NB4 (cell line): ENCODE measurements at regions not wholly inside any gene's neighbourhood (a gene's known extent, or its start where the extent isn't known, plus 50 kb on each side); places are given as distances from the start of the nearest gene placed in this dataset.
"Not testable (repeated sequence)": the region's sequence is repeated elsewhere in the genome, so short reads cannot be mapped to it uniquely, and the experiment has no call there.

ENCODE experiments used
- DNase-seq: peaks from one replicate; pipeline ENCODE4 v3.0.0; 2010; ENCODE audit warnings: low read depth
- H3K4me3 ChIP-seq: one replicate; pipeline ENCODE4 v1.5.1; 2011; ENCODE audit warnings: mild to moderate bottlenecking, low read depth, low read length, moderate library complexity
- MYC ChIP-seq: IDR thresholded peaks from 2 replicates; pipeline ENCODE4 v1.6.1; 2011; ENCODE audit warnings: low read depth, low read length
- POLR2A ChIP-seq: IDR thresholded peaks from 2 replicates; pipeline ENCODE4 v1.6.1; 2011; ENCODE audit warnings: mild to moderate bottlenecking; ENCODE audit not compliant: insufficient read length; ENCODE audit errors: extremely low read depth
- TF ChIP-seq, protein P1 (sequence below): IDR thresholded peaks from one replicate; pipeline ENCODE4 v1.5.1; 2012; ENCODE audit warnings: low read depth, low read length
- TF ChIP-seq, protein P2 (sequence below): IDR thresholded peaks from 2 replicates; pipeline ENCODE4 v1.6.1; 2011; ENCODE audit warnings: low read depth, low read length

DNA sequence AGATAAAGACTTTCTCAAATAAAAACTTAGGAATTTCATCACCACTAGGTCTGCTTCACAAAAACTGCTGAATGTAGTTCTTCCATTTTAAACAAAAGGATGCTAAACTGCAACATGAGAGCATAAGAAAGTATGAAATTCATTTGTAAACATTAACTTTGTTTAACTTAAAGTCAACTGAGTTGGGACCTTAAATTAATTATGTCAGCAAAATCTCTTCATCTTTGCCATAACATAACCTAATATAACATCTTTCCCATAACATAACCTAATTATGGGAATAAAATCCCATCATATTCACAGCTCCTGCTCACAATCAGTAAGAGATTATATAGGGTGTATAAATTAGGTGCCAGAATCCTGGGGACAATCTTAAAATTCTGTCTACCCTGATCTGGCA is 78.8 kb upstream of the PCSK5 start:
- no peak for DNase-seq
- H3K4me3 ChIP-seq: no peak overlapping the region
- no peak for TF ChIP-seq MYC
- no peak for TF ChIP-seq POLR2A
- TF ChIP-seq, protein P1, sequence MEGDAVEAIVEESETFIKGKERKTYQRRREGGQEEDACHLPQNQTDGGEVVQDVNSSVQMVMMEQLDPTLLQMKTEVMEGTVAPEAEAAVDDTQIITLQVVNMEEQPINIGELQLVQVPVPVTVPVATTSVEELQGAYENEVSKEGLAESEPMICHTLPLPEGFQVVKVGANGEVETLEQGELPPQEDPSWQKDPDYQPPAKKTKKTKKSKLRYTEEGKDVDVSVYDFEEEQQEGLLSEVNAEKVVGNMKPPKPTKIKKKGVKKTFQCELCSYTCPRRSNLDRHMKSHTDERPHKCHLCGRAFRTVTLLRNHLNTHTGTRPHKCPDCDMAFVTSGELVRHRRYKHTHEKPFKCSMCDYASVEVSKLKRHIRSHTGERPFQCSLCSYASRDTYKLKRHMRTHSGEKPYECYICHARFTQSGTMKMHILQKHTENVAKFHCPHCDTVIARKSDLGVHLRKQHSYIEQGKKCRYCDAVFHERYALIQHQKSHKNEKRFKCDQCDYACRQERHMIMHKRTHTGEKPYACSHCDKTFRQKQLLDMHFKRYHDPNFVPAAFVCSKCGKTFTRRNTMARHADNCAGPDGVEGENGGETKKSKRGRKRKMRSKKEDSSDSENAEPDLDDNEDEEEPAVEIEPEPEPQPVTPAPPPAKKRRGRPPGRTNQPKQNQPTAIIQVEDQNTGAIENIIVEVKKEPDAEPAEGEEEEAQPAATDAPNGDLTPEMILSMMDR: no peak
- TF ChIP-seq, protein P2, sequence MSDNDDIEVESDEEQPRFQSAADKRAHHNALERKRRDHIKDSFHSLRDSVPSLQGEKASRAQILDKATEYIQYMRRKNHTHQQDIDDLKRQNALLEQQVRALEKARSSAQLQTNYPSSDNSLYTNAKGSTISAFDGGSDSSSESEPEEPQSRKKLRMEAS: no peak

DNA sequence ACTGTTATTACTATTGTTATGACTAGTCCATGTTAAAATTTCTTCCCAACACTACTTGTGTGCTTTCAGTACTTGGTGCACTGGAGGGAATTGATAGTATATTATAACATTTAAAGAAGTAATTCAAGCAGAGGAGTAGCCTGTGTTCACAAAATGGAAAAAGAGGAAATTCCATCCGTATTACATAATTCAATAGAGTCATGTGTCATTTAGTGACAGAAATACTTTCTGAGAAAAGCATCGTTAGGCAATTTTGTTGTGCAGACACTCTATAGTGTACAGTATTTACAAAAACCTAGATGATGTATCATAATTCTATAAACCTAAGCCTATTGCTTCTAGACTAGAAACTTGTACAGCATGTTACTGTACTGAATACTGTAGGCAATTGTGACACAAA is 78.3 kb upstream of the PCSK5 start:
- peak; percentile 0 for DNase-seq
- TF ChIP-seq MYC (no peak), POLR2A (no peak)
- TF ChIP-seq, protein P1: no peak
- TF ChIP-seq, protein P2: no peak
- H3K4me3 ChIP-seq: no peak overlapping the region

DNA sequence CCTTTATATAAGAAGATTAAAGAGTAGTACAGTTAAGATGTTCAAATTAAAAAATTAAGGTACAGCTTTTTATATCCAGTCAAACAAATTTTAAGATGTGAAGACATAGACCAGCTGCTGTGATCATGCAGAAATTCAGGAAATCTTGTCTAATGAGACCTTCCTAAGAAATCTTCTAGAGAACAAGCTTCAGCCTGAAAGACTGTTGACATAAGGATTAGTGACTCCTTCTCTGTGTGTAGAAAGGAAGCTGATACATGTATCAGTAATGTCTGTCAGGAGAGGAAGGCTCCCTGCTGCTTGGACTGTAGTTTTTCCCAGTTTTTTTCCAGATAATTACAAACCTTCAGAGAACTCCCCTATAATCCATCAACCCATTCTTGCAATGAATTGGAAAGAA is 75.8 kb upstream of the PCSK5 start:
- TF ChIP-seq, protein P2: no peak
- TF ChIP-seq POLR2A (no peak), MYC (no peak)
- TF ChIP-seq, protein P1: no peak
- H3K4me3 ChIP-seq: no peak overlapping the region
- DNase-seq: no peak

DNA sequence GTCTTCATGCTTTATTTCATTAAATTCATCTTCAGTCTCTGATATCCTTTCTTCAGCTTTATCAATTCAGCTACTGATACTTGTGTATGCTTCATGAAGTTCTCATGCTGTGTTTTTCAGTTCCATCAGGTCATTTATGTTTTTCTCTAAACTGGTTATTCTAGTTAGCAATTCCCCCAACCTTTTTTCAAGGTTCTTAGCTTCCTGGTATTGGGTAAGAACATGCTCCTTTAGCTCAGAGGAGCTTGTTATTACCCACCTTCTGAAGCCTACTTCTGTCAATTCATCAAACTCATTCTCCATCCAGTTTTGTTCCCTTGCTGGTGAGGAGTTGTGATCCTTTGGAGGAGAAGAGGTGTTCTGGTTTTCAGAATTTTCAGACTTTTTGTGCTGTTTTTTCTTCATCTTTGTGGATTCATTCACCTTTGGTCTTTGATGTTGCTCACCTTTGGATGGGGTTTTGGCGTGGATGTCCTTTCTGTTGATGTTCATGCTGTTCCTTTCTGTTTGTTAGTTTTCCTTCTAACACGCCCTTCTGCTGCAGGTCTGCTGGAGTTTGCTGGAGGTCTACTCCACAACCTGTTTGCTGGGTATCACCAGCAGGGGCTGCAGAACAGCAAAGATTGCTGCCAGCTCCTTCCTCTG is 69.9 kb upstream of the PCSK5 start:
- not testable (repeated sequence) for DNase-seq, H3K4me3 ChIP-seq

DNA sequence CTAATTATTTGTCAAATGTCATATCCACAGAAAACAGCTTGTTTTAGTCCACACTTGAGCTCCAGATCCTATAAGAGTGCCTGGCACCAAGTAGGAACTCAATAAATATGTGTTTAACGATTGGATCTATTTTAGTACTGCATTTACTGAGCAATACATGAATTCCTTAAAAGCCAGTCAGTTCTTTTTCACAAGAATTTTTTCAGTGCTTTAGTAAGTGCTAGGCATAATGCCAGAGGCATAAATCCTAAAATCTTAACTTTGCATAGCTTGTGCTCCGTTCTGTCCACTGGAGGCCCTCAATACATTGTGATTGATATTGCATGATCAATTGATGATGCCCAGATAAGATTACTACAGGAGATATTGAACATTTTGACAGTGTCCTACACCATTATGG is 67.3 kb upstream of the PCSK5 start:
- TF ChIP-seq MYC (no peak), POLR2A (no peak)
- TF ChIP-seq, protein P1: no peak
- TF ChIP-seq, protein P2: no peak
- no peak overlapping the region for H3K4me3 ChIP-seq
- no peak for DNase-seq

DNA sequence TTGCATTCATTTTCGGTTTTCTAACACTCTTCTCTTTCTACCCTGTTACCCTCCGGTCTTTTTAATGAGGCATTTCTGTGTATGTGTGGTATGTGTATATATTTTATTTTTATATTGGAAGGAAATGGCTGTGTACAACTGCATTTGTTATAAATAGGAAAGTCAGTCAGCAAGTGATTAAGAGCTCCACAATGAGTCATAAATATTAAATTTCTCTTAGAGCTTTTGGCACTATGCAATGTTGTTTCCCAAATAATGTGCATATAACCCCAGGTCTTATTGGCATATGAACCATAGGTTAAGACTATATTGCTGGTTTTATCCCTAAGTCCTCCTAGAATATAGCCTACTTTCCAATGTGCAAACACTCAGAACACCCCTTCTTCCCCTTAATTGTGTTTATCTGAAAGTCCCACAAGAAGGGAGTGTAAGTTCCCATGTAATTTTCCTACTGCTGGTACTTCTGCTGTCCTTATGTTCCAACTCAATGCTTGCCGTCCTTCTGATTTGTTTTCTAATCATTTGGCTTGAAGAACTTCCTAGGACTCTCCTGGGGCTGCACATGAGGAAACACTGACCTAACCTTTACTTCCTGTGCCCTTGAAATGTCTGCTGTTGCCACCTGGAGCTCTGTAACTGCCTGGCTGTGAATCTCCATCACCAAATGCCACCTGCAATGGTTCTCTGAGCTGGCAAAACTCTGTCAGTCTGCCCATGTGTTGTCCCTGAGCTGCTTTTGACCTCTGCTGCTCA is 65.5 kb upstream of the PCSK5 start:
- TF ChIP-seq, protein P1: no peak
- no peak for TF ChIP-seq POLR2A
- TF ChIP-seq MYC: no peak
- TF ChIP-seq, protein P2: no peak
- DNase-seq: no peak
- H3K4me3 ChIP-seq: no peak overlapping the region
